ENCODE measurements at regions not wholly inside any gene's neighbourhood (a gene's known extent, or its start where the extent isn't known, plus 50 kb on each side); places are given as distances from the start of the nearest gene placed in this dataset.

DNA sequence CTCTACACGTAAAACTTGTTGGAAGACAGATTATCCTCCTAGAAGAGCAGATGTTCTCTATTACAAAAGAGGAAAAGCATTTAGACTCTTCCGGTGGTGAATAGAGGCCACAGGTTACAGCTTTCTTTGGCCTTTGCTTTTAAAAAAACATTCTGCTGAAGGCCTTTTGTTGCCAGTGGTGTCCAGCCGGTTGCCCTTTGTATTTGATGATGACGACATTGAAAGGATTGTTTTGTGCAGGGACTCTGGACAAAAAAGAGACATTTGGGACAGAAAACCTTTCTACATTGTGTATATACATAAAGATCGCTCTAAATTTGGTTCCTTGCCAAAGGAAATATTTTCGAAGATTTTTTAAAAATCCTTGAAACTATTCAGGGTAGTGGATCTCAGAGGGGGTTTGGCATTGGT lies 180.3 kb downstream of the C9orf152 start:
- TF ChIP-seq ARNT (IDR thresholded peaks at IDR 0.05) (no peak), CTBP1 (IDR thresholded peaks at IDR 0.05; ENCODE audit: borderline replicate concordance) (no peak), SUZ12 (IDR thresholded peaks at IDR 0.05) (no peak), FOXA1 (IDR thresholded peaks at IDR 0.05) (no peak), BHLHE40 (IDR thresholded peaks at IDR 0.05; ENCODE audit: borderline replicate concordance) (no peak)
- TF ChIP-seq, protein P1, sequence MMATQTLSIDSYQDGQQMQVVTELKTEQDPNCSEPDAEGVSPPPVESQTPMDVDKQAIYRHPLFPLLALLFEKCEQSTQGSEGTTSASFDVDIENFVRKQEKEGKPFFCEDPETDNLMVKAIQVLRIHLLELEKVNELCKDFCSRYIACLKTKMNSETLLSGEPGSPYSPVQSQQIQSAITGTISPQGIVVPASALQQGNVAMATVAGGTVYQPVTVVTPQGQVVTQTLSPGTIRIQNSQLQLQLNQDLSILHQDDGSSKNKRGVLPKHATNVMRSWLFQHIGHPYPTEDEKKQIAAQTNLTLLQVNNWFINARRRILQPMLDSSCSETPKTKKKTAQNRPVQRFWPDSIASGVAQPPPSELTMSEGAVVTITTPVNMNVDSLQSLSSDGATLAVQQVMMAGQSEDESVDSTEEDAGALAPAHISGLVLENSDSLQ (IDR thresholded peaks at IDR 0.05) = no peak
